GM21515 (cell line): ENCODE measurements at regions not wholly inside any gene's neighbourhood (a gene's known extent, or its start where the extent isn't known, plus 50 kb on each side); places are given as distances from the start of the nearest gene placed in this dataset.
"Not testable (repeated sequence)": the region's sequence is repeated elsewhere in the genome, so short reads cannot be mapped to it uniquely, and the experiment has no call there.

Experiments used
- ATAC-seq: cut with Tn5 transposase; IDR thresholded peaks from one replicate; pipeline ENCODE4 v1.9.1; 2021; ENCODE audit not compliant: unreplicated experiment

DNA sequence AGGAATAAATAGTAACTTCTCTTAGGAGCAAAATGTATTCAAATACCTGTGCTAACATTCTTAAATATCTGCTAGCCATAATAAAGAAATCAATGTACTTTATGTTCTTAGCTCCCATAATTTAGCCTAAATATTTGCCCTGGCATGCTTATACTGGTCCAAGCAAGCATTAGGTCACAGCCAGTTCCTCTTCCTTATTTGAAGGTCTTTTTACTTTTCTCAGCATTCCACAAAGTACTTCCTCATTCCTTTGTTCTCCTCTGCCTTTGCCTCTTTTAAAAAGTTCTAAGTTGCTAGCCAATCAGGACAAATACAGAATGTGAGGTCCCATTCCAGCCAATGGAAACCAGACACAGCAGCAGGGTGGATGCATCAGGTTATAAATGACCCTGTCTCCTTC is 102.9 kb upstream of the INTU start:
- not testable (repeated sequence) for ATAC-seq

- no peak for ATAC-seq
Measured at GRCh38 chr4:127533028-127533700, 99.6 kb upstream of the INTU start.

GRCh38 chr4:127534041-127534825 is 98.5 kb upstream of the INTU start:
- no peak for ATAC-seq

DNA sequence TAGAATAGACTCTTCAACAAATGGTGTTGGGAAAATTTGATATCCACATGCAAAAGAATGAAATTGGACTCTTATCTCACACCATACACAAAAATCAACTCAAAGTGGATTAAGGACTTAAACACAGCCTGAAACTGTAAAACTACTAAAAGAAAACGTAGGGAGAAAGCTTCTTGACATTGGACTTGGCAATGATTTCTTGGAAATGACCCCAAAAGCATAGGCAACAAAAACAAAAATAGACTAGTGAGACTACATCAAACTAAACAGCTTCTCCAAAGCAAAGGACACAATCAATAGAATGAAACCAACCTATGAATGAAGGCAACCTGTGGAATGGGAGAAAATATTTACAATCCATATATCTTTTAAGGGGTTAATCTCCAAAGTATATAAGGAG is 94.7 kb upstream of the INTU start:
- no peak for ATAC-seq

- ATAC-seq, result no peak
Measured at GRCh38 chr4:127540497-127541025, 92.2 kb upstream of the INTU start.

- no peak for ATAC-seq
Measured at GRCh38 chr4:127545271-127545670, 87.5 kb upstream of the INTU start.

DNA sequence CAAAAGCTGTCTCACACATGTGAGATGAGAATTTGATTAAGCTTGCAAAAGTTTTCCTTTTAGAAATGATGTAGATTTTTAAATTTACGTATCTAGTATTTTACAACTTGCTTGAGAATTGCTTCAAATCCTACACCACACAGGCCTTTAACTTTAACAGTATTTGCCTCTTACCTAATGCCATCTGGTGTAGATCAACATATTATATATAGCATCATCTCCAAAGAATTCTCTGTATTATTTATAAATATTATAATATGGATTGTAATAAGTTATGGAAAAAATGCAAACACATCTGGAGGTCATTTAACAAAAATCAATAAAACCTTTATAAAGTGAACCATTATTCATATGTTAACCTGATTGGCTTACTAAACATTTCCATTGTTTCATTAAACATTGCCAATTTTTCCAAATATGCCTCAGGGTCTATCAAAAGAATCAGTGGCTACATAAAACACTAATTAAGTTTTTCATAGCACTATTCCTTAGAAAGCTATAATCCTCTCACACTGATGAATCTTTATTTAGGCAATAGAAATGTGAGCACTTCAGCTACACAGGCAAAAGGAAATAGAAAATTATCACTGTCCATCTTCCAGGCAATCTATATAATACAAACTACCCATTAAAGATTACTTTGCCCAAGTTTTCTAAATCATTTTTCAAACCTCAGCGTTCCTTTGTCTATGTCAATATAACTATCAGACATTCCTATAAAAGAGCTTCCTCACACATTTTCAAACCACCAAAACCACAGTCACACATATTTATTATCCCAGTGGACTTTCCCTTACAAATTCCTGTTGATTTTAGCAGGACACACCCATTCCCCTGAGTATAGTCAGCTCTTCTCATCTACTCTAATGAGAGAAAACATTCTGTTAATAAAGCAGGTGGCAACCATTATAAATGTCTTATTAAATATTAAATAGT is 83.5 kb upstream of the INTU start:
- no peak for ATAC-seq

- no peak for ATAC-seq
Measured at GRCh38 chr4:127555106-127555505, 77.7 kb upstream of the INTU start.

GRCh38 chr4:127558088-127558487 is 74.7 kb upstream of the INTU start:
- no peak for ATAC-seq

- ATAC-seq, result no peak
Measured at GRCh38 chr4:127558489-127559407, 74.0 kb upstream of the INTU start.

DNA sequence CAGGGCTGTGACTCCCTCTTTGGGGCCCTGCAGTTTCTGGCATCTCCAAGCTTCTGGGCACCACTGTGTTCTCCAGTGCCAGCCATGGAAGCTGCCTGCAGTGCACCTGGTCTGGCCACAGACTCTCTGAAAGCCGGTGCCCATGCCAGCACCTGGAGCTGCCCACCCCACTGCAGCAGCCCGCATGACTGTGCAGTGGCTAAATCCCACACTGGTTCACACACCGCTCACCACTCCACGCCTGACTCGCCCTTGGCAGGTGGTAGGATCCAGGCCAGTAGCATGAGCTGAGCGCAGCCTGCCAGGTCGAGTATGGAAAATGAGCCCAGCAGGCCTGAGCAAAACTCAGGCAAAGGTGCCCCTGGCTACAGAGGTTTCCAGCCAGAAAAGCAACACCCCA is 72.8 kb upstream of the INTU start:
- ATAC-seq, result no peak

DNA sequence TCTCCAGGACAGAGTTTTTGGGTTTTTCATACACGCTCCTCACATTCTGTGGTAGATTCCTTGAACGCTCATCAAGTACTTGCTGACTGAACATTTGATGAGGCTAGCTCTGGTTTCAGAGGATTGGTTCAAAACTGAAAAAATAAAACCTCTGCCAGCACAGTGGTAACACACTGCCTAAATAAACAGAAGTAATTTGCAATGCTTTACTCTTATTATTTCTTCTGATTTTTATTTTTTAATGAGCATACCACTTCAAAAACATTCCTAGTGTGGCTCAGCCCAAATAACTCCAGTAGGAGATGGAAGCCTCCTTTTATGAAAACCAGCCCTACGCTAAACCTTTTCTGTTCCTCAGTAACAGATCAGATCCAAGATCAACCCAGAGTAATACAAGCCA is 72.0 kb upstream of the INTU start:
- ATAC-seq, result no peak

DNA sequence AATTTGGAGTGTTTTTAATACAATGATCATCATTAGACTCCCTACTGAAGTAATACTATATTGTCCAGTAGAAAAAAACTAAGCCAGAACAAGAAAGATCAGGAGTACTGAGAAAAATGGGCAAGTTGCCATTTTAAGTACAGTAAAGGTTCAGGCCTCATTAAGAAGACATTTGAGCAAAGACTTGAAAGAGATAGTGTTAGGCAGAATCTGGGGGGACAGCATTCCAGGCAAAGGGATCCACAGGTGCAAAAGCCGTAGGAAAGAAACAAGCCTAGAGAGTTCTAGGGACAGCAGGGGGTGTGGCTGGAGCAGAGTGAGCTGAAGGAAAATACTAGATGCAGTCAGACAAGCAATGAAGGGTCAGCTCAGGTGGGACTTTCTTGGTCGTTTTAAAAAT is 58.1 kb upstream of the INTU start:
- ATAC-seq, result no peak

DNA sequence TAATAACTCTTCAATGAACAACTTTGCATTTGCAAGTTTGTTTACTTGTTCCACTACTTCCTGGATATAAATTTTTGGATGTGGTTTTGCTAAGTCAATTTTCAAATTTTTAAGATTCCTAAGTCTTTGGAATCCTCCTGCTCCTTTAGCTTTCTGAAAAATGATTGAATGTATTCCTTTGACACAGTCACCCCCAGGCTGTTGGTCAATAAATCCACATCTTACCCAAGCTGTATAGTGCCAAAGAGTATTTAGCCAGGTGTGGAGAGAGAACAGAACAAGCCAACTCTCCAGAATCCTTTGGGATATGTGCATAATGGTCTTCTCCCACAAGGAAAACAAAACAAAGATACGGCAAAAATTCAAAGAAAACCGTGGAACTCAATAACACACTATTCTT is 56.9 kb upstream of the INTU start:
- ATAC-seq, result no peak

GRCh38 chr4:127578491-127578890 is 54.3 kb upstream of the INTU start:
- no peak for ATAC-seq

GRCh38 chr4:127578967-127579366 is 53.8 kb upstream of the INTU start:
- ATAC-seq, result no peak

- ATAC-seq, result no peak
Measured at GRCh38 chr4:127579821-127580220, 52.9 kb upstream of the INTU start.

DNA sequence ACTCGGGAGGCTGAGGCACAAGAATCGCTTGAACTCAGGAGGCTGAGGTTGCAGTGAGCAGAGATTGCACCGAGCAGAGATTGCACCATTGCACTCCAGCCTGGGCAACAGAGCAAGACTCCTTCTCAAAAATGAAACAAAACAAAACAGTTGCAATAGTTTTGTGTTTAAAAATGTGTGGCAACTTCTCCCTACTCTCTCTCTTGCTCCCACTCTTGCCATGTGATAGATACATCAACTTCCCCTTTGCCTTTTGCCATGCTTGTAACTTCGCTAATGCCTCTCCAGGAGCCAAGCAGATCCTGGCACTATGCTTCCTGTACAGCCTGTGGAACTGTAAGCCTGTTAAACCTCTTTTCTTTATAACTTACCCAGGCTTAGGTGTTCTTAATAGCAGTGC is 52.5 kb upstream of the INTU start:
- no peak for ATAC-seq

GRCh38 chr4:127580891-127581290 is 51.9 kb upstream of the INTU start:
- ATAC-seq, result no peak
